GM23338 (cell line): ENCODE measurements at regions not wholly inside any gene's neighbourhood (a gene's known extent, or its start where the extent isn't known, plus 50 kb on each side); places are given as distances from the start of the nearest gene placed in this dataset.

Source experiments
- ATAC-seq: fragments of 200-7000 bp; cut with Tn5 transposase; 3 replicates; pipeline ENCODE4 v1.9.1; 2020
- DNase-seq: peaks from one replicate; pipeline ENCODE4 v3.0.0-alpha.2; 2015; ENCODE audit warnings: low spot score
- H2AFZ ChIP-seq: fragments of 200-600 bp; sonication (generic); 2 replicates; pipeline ENCODE4 v1.8.0; 2016; ENCODE audit warnings: antibody characterized with exemption, mild to moderate bottlenecking, moderate library complexity
- H3F3A ChIP-seq: fragments of 200-600 bp; sonication (generic); replicated peaks from 2 replicates; pipeline ENCODE4 v1.8.0; 2017; ENCODE audit warnings: antibody characterized with exemption, mixed run types, low read depth
- H3K27ac ChIP-seq: fragments of 200-600 bp; sonication (generic); 2 replicates; pipeline ENCODE4 v1.6.1; 2016; ENCODE audit warnings: low read depth
- H3K27me3 ChIP-seq: fragments of 200-600 bp; sonication (generic); 2 replicates; pipeline ENCODE4 v1.8.0; 2016; ENCODE audit warnings: mild to moderate bottlenecking, mixed run types, moderate library complexity; ENCODE audit not compliant: insufficient read depth
- H3K36me3 ChIP-seq: fragments of 200-600 bp; sonication (generic); 2 replicates; pipeline ENCODE4 v1.8.0; 2016; ENCODE audit warnings: mild to moderate bottlenecking; ENCODE audit not compliant: insufficient read depth
- H3K4me1 ChIP-seq: fragments of 200-600 bp; sonication (generic); 2 replicates; pipeline ENCODE4 v1.8.0; 2016; ENCODE audit warnings: mild to moderate bottlenecking, moderate library complexity; ENCODE audit not compliant: insufficient read depth
- H3K4me2 ChIP-seq: fragments of 200-600 bp; sonication (generic); 2 replicates; pipeline ENCODE4 v1.7.1; 2017; ENCODE audit warnings: mixed run types
- H3K4me3 ChIP-seq: fragments of 200-600 bp; sonication (generic); 2 replicates; pipeline ENCODE4 v1.6.1; 2016; ENCODE audit warnings: mixed run types
- H3K79me2 ChIP-seq: fragments of 200-600 bp; sonication (generic); replicated peaks from 2 replicates; pipeline ENCODE4 v1.8.0; 2017; ENCODE audit warnings: mild to moderate bottlenecking; ENCODE audit not compliant: insufficient read depth
- H3K9me2 ChIP-seq: fragments of 200-600 bp; sonication (generic); 2 replicates; pipeline ENCODE4 v1.8.0; 2017; ENCODE audit not compliant: insufficient read depth
- H4K20me1 ChIP-seq: fragments of 200-600 bp; sonication (generic); replicated peaks from 2 replicates; pipeline ENCODE4 v1.8.0; 2017; ENCODE audit warnings: mild to moderate bottlenecking; ENCODE audit not compliant: insufficient read depth
- H3K27ac Mint-ChIP-seq: 2 replicates; pipeline ENCODE4 v1.8.0; 2020; ENCODE audit warnings: inconsistent platforms, mild to moderate bottlenecking, moderate library complexity, mixed read lengths
- H3K27me3 Mint-ChIP-seq: 3 replicates; pipeline ENCODE4 v1.8.0; 2022; ENCODE audit warnings: low read depth, mild to moderate bottlenecking, moderate library complexity, mixed read lengths, inconsistent platforms; ENCODE audit not compliant: insufficient read depth, poor library complexity
- H3K36me3 Mint-ChIP-seq: 3 replicates; pipeline ENCODE4 v1.8.0; 2021; ENCODE audit warnings: low read depth, mild to moderate bottlenecking, inconsistent platforms, moderate library complexity, mixed read lengths
- H3K4me1 Mint-ChIP-seq: 3 replicates; pipeline ENCODE4 v1.8.0; 2020; ENCODE audit warnings: mild to moderate bottlenecking, inconsistent platforms, mixed read lengths
- H3K4me3 Mint-ChIP-seq: 3 replicates; pipeline ENCODE4 v1.8.0; 2021; ENCODE audit warnings: moderate library complexity, mild to moderate bottlenecking, inconsistent platforms, mixed read lengths
- H3K9me3 Mint-ChIP-seq: 3 replicates; pipeline ENCODE4 v1.8.0; 2020; ENCODE audit warnings: moderate library complexity, mild to moderate bottlenecking, inconsistent platforms, mixed read lengths
- CREB1 ChIP-seq: fragments of 250-450 bp; sonication (Bioruptor Pico); IDR thresholded peaks from 2 replicates; pipeline ENCODE4 v1.5.0; 2020; ENCODE audit warnings: low read depth, mild to moderate bottlenecking, moderate library complexity
- EZH2 ChIP-seq: fragments of 200-600 bp; sonication (generic); IDR thresholded peaks from one replicate; pipeline ENCODE4 v1.8.0; 2017; ENCODE audit warnings: antibody characterized with exemption, mild to moderate bottlenecking, low read depth; ENCODE audit not compliant: unreplicated experiment
- EZH2phosphoT487 ChIP-seq: fragments of 200-600 bp; sonication (generic); IDR thresholded peaks from one replicate; pipeline ENCODE4 v1.8.1; 2018; ENCODE audit warnings: antibody characterized with exemption; ENCODE audit not compliant: unreplicated experiment
- JUNB ChIP-seq: IDR thresholded peaks from one replicate; pipeline ENCODE4 v1.6.1; 2016; ENCODE audit warnings: antibody characterized with exemption; ENCODE audit not compliant: unreplicated experiment
- NANOG ChIP-seq: IDR thresholded peaks from 2 replicates; pipeline ENCODE4 v1.6.1; 2016; ENCODE audit warnings: antibody characterized with exemption, borderline replicate concordance
- POLR2AphosphoS5 ChIP-seq: IDR thresholded peaks from 2 replicates; pipeline ENCODE4 v1.6.1; 2016; ENCODE audit warnings: antibody characterized with exemption, low read depth
- STAT1 ChIP-seq: IDR thresholded peaks from one replicate; pipeline ENCODE4 v1.6.1; 2016; ENCODE audit warnings: antibody characterized with exemption; ENCODE audit not compliant: unreplicated experiment
- ZNF114 ChIP-seq: fragments of 250-450 bp; sonication (Bioruptor Pico); IDR thresholded peaks from 2 replicates; pipeline ENCODE4 v1.5.0; 2020; ENCODE audit warnings: mild to moderate bottlenecking, moderate library complexity
- ZNF331 ChIP-seq: fragments of 250-450 bp; sonication (Bioruptor Pico); IDR thresholded peaks from 2 replicates; pipeline ENCODE4 v1.5.0; 2020; ENCODE audit warnings: low read depth, mild to moderate bottlenecking, moderate library complexity
- TF ChIP-seq, protein P1 (sequence below): IDR thresholded peaks from 2 replicates; pipeline ENCODE4 v1.6.1; 2016; ENCODE audit warnings: antibody characterized with exemption
- TF ChIP-seq, protein P2 (sequence below): IDR thresholded peaks from one replicate; pipeline ENCODE4 v1.6.1; 2018; ENCODE audit warnings: antibody characterized with exemption; ENCODE audit not compliant: unreplicated experiment
- TF ChIP-seq, protein P3 (sequence below), 2 experiments: fragments of 200-600 bp in 1 of 2; sonication (generic) in 1 of 2; conservative IDR thresholded peaks; 2 replicates each; pipeline versions ENCODE4 v1.5.1 to v1.6.1; 2016 to 2017; ENCODE audit warnings: antibody characterized with exemption in 2 of 2, low read depth in 2 of 2, mild to moderate bottlenecking in 2 of 2, moderate library complexity in 1 of 2
- TF ChIP-seq, protein P4 (sequence below): fragments of 250-450 bp; sonication (Bioruptor Pico); IDR thresholded peaks from 2 replicates; pipeline ENCODE4 v1.5.0; 2020; ENCODE audit warnings: mild to moderate bottlenecking, moderate library complexity

DNA sequence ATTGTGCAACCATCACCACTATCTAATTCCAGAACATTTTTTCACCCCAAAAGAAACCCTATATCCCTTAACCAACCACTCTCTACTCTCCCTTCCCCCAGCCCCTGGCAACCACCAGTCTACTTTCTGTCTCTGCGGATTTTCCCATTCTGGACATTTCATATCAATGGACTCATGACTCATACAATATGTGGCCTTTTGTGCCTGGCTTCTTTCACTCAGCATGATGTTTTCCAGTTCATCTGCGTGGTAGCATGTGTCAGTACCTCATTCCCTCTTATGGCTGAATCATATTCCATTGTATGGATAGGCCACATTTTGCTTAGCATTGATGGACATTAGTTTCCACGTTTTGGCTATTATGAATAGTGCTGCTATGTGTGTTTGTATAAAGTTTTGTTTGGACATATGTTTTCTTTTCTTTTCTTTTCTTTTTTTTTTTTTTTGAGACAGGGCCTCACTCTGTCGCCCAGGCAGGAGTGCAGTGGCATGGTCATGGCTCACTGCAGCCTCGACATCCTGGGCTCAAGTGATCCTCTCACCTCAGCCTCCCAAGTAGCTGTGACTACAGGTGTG lies 335.4 kb downstream of the BCOR start:
- Histone ChIP-seq H3K9me2 (no peaks in the 10 kb centered on the region), H3K4me3 (no peak overlapping the region), H3K36me3 (no peaks in the 10 kb centered on the region), H3K4me2 (no peak overlapping the region), H4K20me1 (no peaks in the 10 kb centered on the region), H3K79me2 (no peaks in the 10 kb centered on the region), H2AFZ (no peak overlapping the region), H3K27ac (no peak overlapping the region), H3K4me1 (peaks cover 4% of the 10 kb centered on the region; the same call in 1 of the 2 replicates), H3F3A (no peaks in the 10 kb centered on the region), H3K27me3 (no peaks in the 10 kb centered on the region)
- Mint-ChIP-seq H3K27me3 (peaks cover 3% of the 10 kb centered on the region), H3K36me3 (no peaks in the 10 kb centered on the region), H3K9me3 (no peaks in the 10 kb centered on the region), H3K27ac (no peak overlapping the region), H3K4me1 (peaks cover 34% of the 10 kb centered on the region), H3K4me3 (no peak overlapping the region)
- no peak for ATAC-seq
- DNase-seq, result no peak
- TF ChIP-seq, protein P1, sequence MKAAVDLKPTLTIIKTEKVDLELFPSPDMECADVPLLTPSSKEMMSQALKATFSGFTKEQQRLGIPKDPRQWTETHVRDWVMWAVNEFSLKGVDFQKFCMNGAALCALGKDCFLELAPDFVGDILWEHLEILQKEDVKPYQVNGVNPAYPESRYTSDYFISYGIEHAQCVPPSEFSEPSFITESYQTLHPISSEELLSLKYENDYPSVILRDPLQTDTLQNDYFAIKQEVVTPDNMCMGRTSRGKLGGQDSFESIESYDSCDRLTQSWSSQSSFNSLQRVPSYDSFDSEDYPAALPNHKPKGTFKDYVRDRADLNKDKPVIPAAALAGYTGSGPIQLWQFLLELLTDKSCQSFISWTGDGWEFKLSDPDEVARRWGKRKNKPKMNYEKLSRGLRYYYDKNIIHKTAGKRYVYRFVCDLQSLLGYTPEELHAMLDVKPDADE, result no peak
- TF ChIP-seq ZNF331 (CRISPR knock-in tag), result no peak
- TF ChIP-seq NANOG, result no peak
- TF ChIP-seq ZNF114, result no peak
- no peak for TF ChIP-seq POLR2AphosphoS5
- no peak for TF ChIP-seq STAT1
- TF ChIP-seq EZH2phosphoT487, result no peak
- TF ChIP-seq, protein P2, sequence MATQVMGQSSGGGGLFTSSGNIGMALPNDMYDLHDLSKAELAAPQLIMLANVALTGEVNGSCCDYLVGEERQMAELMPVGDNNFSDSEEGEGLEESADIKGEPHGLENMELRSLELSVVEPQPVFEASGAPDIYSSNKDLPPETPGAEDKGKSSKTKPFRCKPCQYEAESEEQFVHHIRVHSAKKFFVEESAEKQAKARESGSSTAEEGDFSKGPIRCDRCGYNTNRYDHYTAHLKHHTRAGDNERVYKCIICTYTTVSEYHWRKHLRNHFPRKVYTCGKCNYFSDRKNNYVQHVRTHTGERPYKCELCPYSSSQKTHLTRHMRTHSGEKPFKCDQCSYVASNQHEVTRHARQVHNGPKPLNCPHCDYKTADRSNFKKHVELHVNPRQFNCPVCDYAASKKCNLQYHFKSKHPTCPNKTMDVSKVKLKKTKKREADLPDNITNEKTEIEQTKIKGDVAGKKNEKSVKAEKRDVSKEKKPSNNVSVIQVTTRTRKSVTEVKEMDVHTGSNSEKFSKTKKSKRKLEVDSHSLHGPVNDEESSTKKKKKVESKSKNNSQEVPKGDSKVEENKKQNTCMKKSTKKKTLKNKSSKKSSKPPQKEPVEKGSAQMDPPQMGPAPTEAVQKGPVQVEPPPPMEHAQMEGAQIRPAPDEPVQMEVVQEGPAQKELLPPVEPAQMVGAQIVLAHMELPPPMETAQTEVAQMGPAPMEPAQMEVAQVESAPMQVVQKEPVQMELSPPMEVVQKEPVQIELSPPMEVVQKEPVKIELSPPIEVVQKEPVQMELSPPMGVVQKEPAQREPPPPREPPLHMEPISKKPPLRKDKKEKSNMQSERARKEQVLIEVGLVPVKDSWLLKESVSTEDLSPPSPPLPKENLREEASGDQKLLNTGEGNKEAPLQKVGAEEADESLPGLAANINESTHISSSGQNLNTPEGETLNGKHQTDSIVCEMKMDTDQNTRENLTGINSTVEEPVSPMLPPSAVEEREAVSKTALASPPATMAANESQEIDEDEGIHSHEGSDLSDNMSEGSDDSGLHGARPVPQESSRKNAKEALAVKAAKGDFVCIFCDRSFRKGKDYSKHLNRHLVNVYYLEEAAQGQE, result no peak
- no peak for TF ChIP-seq EZH2
- TF ChIP-seq, protein P3, sequence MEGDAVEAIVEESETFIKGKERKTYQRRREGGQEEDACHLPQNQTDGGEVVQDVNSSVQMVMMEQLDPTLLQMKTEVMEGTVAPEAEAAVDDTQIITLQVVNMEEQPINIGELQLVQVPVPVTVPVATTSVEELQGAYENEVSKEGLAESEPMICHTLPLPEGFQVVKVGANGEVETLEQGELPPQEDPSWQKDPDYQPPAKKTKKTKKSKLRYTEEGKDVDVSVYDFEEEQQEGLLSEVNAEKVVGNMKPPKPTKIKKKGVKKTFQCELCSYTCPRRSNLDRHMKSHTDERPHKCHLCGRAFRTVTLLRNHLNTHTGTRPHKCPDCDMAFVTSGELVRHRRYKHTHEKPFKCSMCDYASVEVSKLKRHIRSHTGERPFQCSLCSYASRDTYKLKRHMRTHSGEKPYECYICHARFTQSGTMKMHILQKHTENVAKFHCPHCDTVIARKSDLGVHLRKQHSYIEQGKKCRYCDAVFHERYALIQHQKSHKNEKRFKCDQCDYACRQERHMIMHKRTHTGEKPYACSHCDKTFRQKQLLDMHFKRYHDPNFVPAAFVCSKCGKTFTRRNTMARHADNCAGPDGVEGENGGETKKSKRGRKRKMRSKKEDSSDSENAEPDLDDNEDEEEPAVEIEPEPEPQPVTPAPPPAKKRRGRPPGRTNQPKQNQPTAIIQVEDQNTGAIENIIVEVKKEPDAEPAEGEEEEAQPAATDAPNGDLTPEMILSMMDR (conservative IDR thresholded peaks at IDR 0.05; ENCODE audit: low read depth in 2 of 2), result no peak
- no peak for TF ChIP-seq CREB1 (CRISPR knock-in tag)
- TF ChIP-seq, protein P4, sequence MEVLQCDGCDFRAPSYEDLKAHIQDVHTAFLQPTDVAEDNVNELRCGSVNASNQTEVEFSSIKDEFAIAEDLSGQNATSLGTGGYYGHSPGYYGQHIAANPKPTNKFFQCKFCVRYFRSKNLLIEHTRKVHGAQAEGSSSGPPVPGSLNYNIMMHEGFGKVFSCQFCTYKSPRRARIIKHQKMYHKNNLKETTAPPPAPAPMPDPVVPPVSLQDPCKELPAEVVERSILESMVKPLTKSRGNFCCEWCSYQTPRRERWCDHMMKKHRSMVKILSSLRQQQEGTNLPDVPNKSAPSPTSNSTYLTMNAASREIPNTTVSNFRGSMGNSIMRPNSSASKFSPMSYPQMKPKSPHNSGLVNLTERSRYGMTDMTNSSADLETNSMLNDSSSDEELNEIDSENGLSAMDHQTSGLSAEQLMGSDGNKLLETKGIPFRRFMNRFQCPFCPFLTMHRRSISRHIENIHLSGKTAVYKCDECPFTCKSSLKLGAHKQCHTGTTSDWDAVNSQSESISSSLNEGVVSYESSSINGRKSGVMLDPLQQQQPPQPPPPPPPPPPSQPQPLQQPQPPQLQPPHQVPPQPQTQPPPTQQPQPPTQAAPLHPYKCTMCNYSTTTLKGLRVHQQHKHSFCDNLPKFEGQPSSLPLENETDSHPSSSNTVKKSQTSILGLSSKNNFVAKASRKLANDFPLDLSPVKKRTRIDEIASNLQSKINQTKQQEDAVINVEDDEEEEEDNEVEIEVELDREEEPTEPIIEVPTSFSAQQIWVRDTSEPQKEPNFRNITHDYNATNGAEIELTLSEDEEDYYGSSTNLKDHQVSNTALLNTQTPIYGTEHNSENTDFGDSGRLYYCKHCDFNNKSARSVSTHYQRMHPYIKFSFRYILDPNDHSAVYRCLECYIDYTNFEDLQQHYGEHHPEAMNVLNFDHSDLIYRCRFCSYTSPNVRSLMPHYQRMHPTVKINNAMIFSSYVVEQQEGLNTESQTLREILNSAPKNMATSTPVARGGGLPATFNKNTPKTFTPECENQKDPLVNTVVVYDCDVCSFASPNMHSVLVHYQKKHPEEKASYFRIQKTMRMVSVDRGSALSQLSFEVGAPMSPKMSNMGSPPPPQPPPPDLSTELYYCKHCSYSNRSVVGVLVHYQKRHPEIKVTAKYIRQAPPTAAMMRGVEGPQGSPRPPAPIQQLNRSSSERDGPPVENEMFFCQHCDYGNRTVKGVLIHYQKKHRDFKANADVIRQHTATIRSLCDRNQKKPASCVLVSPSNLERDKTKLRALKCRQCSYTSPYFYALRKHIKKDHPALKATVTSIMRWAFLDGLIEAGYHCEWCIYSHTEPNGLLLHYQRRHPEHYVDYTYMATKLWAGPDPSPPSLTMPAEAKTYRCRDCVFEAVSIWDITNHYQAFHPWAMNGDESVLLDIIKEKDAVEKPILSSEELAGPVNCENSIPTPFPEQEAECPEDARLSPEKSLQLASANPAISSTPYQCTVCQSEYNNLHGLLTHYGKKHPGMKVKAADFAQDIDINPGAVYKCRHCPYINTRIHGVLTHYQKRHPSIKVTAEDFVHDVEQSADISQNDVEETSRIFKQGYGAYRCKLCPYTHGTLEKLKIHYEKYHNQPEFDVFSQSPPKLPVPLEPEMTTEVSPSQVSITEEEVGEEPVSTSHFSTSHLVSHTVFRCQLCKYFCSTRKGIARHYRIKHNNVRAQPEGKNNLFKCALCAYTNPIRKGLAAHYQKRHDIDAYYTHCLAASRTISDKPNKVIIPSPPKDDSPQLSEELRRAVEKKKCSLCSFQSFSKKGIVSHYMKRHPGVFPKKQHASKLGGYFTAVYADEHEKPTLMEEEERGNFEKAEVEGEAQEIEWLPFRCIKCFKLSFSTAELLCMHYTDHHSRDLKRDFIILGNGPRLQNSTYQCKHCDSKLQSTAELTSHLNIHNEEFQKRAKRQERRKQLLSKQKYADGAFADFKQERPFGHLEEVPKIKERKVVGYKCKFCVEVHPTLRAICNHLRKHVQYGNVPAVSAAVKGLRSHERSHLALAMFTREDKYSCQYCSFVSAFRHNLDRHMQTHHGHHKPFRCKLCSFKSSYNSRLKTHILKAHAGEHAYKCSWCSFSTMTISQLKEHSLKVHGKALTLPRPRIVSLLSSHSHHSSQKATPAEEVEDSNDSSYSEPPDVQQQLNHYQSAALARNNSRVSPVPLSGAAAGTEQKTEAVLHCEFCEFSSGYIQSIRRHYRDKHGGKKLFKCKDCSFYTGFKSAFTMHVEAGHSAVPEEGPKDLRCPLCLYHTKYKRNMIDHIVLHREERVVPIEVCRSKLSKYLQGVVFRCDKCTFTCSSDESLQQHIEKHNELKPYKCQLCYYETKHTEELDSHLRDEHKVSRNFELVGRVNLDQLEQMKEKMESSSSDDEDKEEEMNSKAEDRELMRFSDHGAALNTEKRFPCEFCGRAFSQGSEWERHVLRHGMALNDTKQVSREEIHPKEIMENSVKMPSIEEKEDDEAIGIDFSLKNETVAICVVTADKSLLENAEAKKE (CRISPR knock-in tag), result no peak
- no peak for TF ChIP-seq JUNB
